PFSK-1 (cell line): ENCODE measurements at regions not wholly inside any gene's neighbourhood (a gene's known extent, or its start where the extent isn't known, plus 50 kb on each side); places are given as distances from the start of the nearest gene placed in this dataset.

Experiments
- FOXP2 ChIP-seq: optimal IDR thresholded peaks from 2 replicates; pipeline ENCODE3; 2011; ENCODE audit warnings: borderline replicate concordance, control low read depth, inconsistent platforms; ENCODE audit not compliant: insufficient read depth; ENCODE audit errors: extremely low read length, extremely low read depth
- POLR2AphosphoS5 ChIP-seq: IDR thresholded peaks from 2 replicates; pipeline ENCODE4 v1.6.1; 2012; ENCODE audit warnings: low read depth, mild to moderate bottlenecking, control low read depth, low read length, moderate library complexity
- SIN3A ChIP-seq: IDR thresholded peaks from 2 replicates; pipeline ENCODE4 v1.6.1; 2012; ENCODE audit warnings: mild to moderate bottlenecking, low read length, moderate library complexity, borderline replicate concordance; ENCODE audit not compliant: insufficient read depth
- TAF1 ChIP-seq: IDR thresholded peaks from 2 replicates; pipeline ENCODE4 v1.6.1; 2012; ENCODE audit warnings: low read length, control low read depth, borderline replicate concordance; ENCODE audit not compliant: insufficient read depth
- TF ChIP-seq, protein P1 (sequence below), 2 experiments: IDR thresholded peaks; 2 replicates each; pipeline versions ENCODE4 v1.6.1 to v1.8.0; 2011 to 2012; ENCODE audit warnings: low read depth in 2 of 2, low read length in 2 of 2, control low read depth in 1 of 2, inconsistent platforms in 1 of 2, mild to moderate bottlenecking in 1 of 2, moderate library complexity in 1 of 2; ENCODE audit not compliant: insufficient read depth in 1 of 2

- TF ChIP-seq TAF1 (no peak), POLR2AphosphoS5 (no peak), FOXP2 (no peak), SIN3A (no peak)
- TF ChIP-seq, protein P1, sequence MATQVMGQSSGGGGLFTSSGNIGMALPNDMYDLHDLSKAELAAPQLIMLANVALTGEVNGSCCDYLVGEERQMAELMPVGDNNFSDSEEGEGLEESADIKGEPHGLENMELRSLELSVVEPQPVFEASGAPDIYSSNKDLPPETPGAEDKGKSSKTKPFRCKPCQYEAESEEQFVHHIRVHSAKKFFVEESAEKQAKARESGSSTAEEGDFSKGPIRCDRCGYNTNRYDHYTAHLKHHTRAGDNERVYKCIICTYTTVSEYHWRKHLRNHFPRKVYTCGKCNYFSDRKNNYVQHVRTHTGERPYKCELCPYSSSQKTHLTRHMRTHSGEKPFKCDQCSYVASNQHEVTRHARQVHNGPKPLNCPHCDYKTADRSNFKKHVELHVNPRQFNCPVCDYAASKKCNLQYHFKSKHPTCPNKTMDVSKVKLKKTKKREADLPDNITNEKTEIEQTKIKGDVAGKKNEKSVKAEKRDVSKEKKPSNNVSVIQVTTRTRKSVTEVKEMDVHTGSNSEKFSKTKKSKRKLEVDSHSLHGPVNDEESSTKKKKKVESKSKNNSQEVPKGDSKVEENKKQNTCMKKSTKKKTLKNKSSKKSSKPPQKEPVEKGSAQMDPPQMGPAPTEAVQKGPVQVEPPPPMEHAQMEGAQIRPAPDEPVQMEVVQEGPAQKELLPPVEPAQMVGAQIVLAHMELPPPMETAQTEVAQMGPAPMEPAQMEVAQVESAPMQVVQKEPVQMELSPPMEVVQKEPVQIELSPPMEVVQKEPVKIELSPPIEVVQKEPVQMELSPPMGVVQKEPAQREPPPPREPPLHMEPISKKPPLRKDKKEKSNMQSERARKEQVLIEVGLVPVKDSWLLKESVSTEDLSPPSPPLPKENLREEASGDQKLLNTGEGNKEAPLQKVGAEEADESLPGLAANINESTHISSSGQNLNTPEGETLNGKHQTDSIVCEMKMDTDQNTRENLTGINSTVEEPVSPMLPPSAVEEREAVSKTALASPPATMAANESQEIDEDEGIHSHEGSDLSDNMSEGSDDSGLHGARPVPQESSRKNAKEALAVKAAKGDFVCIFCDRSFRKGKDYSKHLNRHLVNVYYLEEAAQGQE (IDR thresholded peaks at IDR 0.05; ENCODE audit: insufficient read depth in 1 of 2, low read depth in 2 of 2, low read length in 2 of 2), result no peak
These were observed 138.6 kb upstream of the MDM1 start for GRCh38 chr12:68470664-68471328.

- TF ChIP-seq FOXP2 (no peak), SIN3A (no peak), TAF1 (no peak), POLR2AphosphoS5 (no peak)
- TF ChIP-seq, protein P1 (IDR thresholded peaks at IDR 0.05; ENCODE audit: insufficient read depth in 1 of 2, low read depth in 2 of 2, low read length in 2 of 2), result no peak
These were observed 136.1 kb upstream of the RAP1B start for GRCh38 chr12:68474467-68475204.

- TF ChIP-seq TAF1, result no peak
- TF ChIP-seq, protein P1 (IDR thresholded peaks at IDR 0.05; ENCODE audit: insufficient read depth in 1 of 2, low read depth in 2 of 2, low read length in 2 of 2), result no peak
- TF ChIP-seq FOXP2, result no peak
- no peak for TF ChIP-seq POLR2AphosphoS5
- no peak for TF ChIP-seq SIN3A
These were observed 133.9 kb upstream of the RAP1B start for GRCh38 chr12:68476794-68477193.

DNA sequence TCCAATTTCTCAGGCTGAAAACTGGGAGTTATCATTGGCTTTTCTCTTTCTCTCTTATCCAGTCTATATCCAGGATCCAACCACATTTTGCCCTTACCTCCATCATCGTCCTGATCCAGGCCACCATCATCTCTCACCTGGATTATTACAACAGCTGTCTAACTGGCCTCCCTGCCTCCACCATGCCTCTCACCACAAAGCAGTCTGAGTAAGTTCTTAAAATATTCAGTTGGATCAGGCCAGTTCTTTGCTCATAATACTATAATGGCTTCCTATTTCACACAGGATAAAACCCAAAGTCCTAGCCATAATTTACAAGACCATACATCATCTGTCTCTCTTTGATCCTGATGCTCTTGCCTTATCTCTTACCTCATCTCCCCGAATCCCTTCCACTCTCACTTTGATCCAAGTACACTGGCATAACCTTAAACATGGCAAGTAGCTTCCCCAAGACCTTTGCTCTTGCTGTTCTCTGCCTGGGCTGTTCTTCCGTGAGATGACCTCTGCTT, 133.4 kb upstream of the RAP1B start:
- TF ChIP-seq FOXP2, result no peak
- TF ChIP-seq TAF1, result no peak
- TF ChIP-seq SIN3A, result no peak
- TF ChIP-seq POLR2AphosphoS5, result no peak
- TF ChIP-seq, protein P1 (IDR thresholded peaks at IDR 0.05; ENCODE audit: insufficient read depth in 1 of 2, low read depth in 2 of 2, low read length in 2 of 2), result no peak
